Stimulated activated CD4-positive, alpha-beta T cell treated with anti-CD3 and anti-CD28 coated beads, Interleukin-4, amount 100 ng/mL, for 24 hours (primary cell): ENCODE measurements at regions not wholly inside any gene's neighbourhood (a gene's known extent, or its start where the extent isn't known, plus 50 kb on each side); places are given as distances from the start of the nearest gene placed in this dataset.
"Not testable (repeated sequence)": the region's sequence is repeated elsewhere in the genome, so short reads cannot be mapped to it uniquely, and the experiment has no call there.

Experiments
- DNase-seq: peaks from one replicate; pipeline ENCODE4 v3.0.0-alpha.2; 2020

DNA sequence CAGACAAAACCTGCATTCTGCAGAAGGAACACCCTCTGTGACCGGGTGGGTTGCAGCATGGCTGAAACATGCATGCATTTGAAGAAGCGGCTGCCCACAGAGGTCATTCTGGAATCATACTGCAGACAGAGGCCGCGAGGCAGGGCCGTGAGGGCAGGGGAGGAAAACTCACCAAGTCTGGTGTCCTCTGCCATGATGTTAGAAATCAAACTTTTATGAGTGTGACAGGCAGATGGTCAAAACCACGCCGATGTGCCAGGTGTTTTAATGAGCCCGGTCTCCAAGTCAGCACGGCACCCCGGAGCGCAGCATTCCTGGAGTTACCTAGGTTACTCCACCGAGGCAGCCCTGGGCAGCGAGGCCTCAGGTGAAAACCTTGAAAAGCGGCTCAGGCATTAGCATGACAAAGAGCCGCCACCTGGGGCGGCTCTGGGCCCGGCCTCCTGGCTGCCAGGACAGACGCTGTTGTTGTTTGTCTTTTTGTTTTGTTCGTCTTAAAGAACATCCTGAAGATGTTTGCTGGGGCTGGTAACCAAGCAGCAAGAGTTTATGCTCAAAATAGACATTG, 255.6 kb downstream of the ERMARD start:
- DNase-seq, result no peak

DNA sequence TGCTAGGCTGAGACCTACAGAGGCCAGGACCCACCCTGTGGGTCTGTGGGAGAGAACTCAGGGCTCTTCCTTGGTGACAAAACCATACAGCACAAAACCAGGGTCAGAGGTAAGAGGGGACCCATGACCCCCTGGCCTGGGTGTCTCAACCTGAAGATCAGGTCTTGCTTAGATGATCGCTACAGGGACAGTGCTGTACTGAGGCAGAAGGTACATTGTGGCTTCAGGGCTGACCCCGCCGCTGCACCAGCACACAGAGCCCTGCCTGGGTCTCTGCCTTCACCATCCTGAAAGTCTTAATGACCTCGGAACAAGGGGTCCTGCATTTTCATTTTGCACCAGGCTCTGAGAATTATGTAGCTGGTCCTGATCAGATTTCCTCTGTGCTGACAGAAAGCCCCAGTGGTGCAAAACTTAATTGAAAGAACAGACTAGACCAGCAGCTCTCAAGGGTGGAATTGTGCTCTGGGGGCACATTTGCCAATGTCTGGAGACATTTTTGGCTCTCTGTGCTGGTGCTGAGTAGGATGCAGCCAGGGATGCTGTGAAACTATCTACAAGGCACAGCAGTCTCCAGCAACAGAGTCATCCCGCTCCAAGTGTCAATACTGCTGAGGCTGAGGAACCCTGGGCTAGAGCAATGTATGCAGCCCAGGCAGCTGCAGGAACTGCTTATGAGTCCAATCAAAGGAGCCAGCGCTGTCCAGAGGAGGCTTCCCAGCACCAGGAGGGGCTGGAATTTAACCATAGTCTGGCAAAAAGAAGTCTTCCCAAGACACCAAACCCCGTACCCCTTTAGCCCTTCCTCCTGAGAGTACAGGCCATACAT, 254.9 kb downstream of the ERMARD start:
- no peak for DNase-seq

DNA sequence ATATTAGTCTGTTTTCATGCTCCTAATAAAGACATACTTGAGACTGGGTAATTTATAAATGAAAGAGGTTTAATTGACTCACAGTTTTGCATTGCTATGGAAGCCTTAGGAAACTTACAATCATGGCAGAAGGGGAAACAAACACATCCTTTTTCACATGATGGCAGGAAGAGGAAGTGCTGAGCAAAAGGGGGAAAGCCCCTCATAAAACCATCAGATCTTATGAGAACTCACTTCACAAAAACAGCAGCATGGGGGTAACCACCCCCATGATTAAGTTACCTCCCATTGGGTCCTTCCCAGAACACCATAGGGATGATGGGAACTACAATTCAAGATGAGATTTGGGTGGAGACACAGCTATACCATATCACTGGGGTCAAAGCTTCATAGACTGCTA, 254.2 kb downstream of the ERMARD start:
- no peak for DNase-seq

DNA sequence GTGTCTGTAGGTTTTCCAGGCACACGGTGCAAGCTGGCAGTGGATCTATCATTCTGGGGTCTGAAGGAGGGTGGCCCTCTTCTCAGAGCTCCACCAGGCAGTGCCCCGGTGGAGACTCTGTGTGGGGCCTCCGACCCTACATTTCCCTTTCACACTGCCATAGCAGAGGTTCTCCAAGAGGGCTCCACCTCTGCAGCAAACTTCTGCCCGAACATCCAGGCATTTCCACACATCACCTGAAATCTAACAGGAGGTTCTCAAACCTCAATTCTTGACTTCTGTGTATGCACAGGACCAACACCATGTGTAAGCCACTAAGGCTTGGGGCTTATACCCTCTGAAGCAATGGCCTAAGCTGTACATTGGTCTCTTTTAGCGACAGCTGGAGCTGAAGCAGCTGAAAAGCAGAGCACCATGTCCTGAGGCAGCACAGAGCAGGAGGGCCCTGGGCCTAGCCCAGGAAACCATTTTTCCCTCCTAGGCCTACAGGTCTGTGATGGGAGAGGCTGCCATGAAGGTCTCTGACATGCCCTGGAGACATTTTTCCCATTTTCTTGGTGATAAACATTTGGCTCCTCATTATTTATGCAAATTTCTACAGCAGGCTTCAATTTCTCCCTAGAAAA, 253.3 kb downstream of the ERMARD start:
- no peak for DNase-seq

DNA sequence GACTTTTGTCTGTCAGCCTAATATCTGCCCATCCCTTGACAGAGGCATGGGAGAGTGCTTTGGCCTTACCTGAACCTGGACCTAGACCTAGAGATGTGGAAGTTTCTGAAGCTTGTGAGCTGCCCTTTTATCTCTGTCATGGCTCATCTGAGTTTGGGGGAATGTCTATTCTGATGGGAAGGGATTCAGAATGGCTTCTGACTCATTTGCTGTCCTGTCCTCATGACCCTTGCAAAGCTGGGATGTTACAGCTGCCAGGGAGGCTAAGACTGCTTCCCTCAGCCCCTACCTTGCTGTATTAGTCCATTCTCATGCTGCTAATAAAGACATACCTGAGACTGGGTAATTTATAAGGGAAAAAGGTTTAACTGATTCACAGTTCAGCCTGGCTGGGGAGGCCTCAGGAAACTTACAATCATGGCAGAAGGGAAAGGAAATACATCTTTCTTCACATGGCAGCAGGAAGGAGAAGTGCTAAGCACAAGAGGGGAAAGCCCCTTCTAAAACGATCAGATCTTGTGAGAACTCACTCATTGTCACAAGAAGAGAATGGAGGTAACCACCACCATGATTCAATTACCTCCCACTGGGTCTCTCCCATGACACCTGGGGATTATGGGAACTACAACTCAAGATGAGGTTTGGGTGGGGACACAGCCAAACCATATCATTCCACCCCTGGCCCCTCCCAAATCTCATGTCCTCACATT, 252.2 kb downstream of the ERMARD start:
- no peak for DNase-seq

DNA sequence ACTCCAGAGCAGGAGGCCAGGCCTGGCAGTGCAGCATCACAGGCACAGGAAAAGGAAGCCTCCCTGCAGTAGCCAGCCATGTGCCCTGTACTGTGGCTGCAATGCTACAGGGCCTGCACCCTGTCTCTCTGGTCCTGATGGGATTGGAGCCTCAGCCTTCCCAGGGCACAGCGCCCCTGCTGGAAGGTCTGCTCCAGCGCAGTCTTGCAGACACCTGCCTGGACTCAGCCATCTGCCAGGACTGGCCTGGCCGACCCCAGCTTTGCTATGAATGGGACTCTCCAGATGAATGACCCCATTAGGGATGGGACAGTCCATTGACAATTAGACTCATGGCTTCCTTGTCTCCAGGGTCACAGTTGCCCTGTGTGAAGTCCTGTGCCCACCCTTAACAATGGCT, 251.6 kb downstream of the ERMARD start:
- DNase-seq, result no peak

DNA sequence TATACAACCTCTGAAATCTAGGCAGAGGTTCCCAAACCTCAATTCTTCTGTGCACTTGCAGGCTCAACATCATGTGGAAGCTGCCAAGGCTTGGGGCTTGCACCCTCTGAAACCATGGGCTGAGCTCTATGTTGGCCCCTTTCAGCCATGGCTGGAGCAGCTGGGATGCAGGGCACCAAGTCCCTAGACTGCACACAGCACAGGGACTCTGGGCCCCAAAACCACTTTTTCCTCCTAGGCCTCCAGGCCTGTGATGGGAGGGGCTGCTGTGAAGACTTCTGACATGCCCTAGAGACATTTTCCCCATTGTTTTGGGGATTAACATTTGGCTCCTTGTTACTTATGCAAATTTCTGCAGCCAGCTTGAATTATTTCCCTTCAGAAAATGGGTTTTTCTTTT, 250.4 kb downstream of the ERMARD start:
- not testable (repeated sequence) for DNase-seq

DNA sequence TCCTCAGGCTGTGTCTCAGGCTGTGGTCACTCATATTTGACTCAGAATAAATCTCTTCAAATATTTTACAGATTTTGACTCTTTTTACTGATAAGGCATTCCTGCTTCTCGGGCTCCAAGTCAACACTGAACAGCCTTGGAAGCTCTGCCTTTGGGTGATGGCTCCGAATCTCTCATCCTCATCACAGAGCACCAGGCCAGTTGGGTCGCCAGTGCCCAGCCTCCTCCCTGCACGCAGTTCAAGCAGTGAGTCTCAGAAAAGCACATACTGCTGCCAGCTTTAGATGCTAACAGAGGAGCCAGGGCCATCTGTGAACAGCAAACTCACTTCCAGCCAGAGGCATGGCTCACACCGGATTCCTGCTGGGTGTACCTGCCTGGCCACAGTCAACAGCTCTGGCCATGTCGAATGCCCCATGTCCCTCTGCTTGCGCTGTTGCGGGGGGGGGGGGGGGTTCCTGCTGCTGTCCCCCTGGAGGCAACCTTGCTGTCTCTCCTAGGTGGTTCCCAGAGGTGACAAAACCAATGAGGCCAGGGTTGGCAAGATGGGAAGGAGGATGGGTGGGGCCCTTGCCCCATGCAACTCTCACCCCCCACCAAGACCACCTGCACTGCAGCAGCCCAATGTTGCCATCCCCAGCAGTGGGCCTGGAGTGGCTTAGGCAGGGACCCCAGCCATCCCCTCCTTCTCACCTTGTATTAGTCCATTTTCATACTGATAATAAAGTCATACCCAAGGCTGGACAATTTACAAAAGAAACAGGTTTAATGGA, 248.8 kb downstream of the ERMARD start:
- DNase-seq, result no peak

DNA sequence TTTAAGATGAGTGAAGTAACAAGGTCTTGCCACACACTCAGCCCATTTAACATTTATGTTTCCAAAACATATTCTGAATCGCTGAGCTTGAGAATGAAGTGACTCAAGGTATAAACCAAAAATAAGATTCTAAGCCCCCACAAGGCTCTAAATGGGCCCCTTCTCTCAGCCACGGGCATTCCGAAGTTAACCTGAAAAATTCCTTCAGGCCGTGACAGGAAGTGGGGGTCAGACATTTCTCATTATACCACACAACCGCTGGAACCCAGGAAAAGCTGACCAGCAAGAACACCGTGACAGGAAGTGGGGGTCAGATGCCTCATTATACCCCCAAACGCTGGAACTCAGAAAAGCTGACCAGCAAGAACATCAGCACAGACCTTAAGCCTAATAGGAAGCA, 247.9 kb downstream of the ERMARD start:
- DNase-seq, result no peak

DNA sequence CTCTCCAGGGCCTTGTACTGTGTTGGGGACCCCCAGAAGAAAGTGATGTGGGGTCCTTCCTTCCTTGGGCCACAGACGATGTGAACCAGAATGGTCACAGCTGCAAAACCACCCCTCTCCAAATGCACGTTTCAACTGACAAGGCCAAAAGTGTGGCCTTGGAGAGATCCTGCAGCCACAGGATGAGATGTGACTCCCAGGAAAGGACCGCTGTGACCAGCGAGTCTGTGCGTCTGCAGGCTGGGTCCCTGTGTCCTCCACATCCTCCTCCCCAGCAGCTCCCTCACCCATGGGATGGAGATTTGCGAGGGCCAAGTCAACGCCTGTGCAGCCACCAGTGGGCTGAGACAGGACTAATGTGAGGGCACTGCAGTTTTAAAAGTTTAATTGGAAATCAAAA, 247.0 kb downstream of the ERMARD start:
- DNase-seq, result no peak

DNA sequence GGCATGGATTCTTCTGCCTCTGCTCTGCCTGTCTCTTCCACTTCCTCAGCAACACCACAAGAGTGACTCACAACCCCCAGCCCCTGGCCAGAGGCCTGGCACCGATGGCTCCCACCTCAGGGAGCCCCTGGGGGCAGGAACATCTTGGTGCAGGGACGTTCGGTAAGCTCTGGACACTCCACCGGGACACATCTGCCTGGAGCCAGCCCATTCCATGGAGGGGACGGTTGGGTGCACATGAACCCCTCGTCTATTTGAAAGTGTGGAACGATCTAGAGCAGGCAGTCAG, 246.5 kb downstream of the ERMARD start:
- DNase-seq, result no peak

DNA sequence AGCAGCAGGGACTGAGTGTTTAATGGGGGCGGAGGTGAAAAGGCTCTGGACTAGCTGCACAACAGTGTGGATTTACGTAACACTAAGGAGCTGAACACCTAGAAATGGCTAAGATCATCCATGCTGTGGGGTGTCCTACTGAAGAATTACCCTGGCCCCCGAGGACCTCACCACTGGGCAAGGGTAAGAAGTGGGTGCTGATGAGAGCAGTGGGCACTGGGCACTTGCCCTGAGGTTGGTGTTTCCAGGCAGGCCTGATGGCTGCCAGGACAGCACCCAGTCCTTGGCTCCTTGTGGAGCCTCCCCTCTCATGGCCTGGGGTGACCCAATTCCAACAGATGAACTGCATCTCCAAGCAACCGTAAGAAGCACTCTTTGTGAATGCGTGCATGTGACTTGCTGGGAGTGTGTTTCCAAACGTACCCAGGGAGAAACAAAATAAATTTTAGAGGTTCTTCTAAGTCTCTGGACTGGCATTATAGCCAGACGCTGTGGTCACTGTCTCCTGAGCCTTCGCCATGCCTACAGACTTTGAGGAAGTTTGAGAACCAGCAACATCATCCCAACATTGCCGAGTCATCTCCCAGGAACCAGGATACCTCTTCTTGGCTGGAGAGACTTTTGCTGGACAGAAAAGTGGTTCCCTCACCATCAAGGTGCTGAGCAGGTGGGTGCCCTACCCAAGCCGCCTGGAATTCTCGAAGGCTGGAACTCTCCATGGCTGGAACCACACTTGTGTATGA, 245.9 kb downstream of the ERMARD start:
- no peak for DNase-seq

DNA sequence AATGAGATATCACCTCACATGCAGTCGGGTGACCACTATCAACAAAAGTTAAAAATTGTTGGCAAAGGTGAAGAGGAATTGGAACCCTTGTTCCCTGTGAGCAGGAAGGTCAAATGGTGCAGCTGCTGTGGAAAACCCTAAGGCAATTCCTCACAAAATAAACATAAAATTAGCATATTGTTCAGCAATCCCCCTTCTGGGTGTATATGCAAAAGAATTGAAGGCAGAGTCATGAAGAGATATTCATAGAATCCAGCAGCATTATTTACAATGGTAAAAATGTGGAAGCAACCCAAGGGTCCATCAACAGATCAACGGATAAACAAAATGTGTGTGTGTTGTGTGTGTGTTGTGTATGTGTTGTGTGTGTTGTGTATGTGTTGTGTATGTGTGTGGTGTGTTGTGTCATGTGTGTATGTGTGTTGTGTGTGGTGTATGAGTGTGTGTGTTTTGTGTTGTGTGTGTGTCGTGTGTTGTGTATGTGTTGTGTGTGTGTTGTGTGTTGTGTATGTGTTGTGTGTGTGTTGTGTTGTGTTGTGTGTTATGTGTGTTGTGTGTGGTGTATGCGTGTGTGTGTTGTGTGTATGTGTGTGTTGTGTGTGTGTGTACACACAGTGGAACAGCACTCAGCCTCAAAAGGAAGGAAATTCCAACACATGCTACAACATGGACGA, 245.1 kb downstream of the ERMARD start:
- no peak for DNase-seq

DNA sequence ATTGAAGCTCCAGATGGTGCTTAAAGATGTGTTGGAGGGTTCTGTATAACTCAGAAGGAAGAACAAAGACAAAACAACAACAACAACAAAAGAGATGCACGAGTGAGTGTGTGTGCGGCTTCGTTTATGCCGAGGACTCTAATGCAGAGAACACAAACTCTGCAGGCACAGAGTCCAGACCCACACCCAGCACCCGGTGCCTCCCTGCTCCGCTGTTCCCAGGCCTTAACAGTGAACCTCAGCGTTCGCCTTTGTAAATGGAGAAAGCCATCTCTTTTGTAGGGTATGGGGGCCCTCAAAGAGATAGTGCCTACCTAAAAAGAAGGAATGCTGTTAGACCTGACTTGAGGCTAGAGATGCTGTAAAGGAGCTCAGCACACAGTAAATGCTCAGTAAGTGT, 243.3 kb downstream of the ERMARD start:
- no peak for DNase-seq

DNA sequence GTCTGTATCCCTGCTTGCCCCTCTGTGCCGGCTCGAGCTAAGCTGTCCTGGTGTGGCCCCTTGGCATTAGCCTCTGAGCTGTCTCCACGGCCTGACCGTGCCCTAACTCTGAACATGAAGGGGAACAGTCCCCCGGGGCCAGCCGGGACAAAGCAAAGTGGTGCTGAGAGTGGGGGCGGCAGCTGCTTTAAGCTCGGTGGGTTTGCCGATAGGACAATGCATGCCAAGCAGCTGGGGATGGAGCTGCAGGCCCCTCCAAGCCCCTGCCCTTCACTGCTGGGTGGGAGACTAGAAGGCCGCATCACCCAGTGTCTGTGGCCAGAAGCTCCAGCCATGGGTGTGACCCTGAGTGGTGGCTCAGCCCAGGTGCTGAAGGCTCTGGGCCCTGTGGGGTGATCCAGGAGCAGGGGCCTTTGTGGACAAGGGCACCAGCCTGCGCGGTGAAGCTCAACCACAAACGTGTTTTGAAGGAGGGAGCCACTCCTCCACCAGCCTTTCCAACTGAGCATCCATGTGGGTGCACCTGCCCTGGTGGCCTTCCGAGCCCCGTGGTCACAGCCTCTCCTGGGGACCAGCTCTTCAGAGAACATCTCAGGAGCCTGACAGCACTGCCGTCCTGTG, 242.5 kb downstream of the ERMARD start:
- no peak for DNase-seq

DNA sequence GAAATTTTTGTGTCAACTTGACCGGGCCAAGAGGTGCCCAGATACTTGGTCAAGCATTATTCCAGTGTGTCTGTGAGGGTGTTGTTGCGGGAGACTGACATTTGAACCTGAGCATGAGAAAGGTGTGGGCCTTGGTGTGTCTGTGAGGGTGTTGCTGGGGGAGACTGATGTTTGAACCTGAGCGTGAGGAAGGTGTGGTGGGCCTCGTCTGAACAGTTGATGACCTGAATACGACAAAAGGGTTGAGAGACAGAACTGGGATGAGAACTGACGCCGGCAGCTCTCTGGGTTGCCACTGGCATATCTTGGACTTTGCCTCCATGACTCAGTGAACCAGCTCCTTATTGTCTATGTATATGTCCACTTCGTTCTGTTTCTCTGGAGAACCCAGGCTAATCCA, 240.5 kb downstream of the ERMARD start:
- no peak for DNase-seq

DNA sequence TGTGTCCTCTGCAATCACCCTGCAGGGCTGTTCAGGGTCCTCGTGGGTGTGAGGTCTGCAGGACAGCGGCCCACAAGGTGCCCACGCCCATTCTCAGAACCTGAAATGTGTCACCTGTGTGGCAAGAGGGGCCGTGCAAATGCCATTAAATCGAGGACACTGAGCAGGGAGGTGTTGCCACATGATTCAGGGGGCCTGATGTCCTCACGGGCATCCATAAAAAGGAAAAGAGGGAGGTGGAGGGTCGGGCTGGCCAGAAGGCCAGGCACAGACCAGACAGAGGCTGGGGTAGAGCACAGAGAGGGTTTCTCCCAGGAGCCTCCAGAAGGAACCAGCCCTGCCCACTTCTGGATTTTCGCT, 239.6 kb downstream of the ERMARD start:
- DNase-seq, result no peak

DNA sequence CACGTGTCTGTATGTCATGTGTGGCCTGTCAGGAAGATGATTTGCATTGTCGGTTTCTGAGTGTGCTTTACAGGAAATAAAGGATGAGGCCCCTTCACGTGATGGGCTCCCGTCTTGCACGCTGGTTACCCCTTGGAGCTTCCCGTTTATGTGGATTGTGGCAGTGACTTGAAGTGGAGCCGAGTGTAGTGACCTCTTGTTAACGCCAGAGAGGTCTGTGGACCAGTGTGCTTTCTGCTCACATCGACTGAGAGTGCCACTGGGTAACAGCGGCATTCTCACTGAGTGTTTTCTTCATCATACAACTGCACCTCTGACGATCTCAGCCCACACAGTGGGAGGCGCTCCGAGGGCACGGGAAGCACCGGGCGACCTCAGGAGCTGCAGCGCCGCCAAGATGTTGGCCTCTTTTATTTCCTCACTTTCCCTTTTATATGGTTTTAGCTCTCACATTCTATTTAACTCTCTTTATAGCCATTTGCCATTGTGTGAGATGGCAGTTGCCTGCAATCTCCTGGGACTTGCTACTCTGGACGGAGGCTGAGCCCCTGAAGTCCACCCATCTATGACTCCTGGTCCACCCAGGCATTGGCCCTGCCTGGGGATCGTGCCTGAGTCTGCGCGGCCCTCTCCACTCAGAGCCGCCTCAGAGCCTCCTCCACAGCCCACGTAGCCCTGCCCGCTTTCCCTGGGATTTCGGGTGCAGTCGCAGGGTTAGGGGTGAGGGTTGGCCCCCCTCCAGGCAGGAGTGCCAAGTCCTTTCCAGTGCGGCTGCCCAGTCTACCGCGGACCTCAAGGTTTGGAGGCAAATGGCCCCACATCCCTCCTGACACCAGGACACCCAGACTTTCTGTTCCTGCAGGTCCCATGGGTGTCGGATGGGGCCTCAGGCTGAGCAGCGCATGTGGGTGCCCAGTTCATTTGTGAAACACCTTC, 238.9 kb downstream of the ERMARD start:
- DNase-seq, result peak; percentile 51

DNA sequence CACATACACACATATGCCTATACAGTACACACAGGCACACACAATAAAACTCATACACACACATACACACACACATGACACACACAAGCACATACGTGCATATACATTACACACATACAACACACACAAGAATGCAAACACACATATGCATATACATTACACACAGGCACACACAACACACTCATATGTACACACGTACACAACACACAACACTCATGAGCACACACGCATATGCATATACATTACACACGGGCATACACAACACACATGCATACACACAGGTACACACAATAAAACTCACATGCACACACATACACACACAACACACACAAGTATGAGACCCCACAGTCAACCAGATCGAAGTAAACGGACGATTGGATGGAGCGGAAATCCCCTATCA, 238.2 kb downstream of the ERMARD start:
- DNase-seq, result no peak
